GM23338 (cell line): ENCODE measurements at regions not wholly inside any gene's neighbourhood (a gene's known extent, or its start where the extent isn't known, plus 50 kb on each side); places are given as distances from the start of the nearest gene placed in this dataset.

Experiments used
- ATAC-seq: fragments of 200-7000 bp; cut with Tn5 transposase; 3 replicates; pipeline ENCODE4 v1.9.1; 2020
- DNase-seq: peaks from one replicate; pipeline ENCODE4 v3.0.0-alpha.2; 2015; ENCODE audit warnings: low spot score
- H2AFZ ChIP-seq: fragments of 200-600 bp; sonication (generic); 2 replicates; pipeline ENCODE4 v1.8.0; 2016; ENCODE audit warnings: antibody characterized with exemption, mild to moderate bottlenecking, moderate library complexity
- H3F3A ChIP-seq: fragments of 200-600 bp; sonication (generic); replicated peaks from 2 replicates; pipeline ENCODE4 v1.8.0; 2017; ENCODE audit warnings: antibody characterized with exemption, mixed run types, low read depth
- H3K27ac ChIP-seq: fragments of 200-600 bp; sonication (generic); 2 replicates; pipeline ENCODE4 v1.6.1; 2016; ENCODE audit warnings: low read depth
- H3K27me3 ChIP-seq: fragments of 200-600 bp; sonication (generic); 2 replicates; pipeline ENCODE4 v1.8.0; 2016; ENCODE audit warnings: mild to moderate bottlenecking, mixed run types, moderate library complexity; ENCODE audit not compliant: insufficient read depth
- H3K36me3 ChIP-seq: fragments of 200-600 bp; sonication (generic); 2 replicates; pipeline ENCODE4 v1.8.0; 2016; ENCODE audit warnings: mild to moderate bottlenecking; ENCODE audit not compliant: insufficient read depth
- H3K4me1 ChIP-seq: fragments of 200-600 bp; sonication (generic); 2 replicates; pipeline ENCODE4 v1.8.0; 2016; ENCODE audit warnings: mild to moderate bottlenecking, moderate library complexity; ENCODE audit not compliant: insufficient read depth
- H3K4me2 ChIP-seq: fragments of 200-600 bp; sonication (generic); 2 replicates; pipeline ENCODE4 v1.7.1; 2017; ENCODE audit warnings: mixed run types
- H3K4me3 ChIP-seq: fragments of 200-600 bp; sonication (generic); 2 replicates; pipeline ENCODE4 v1.6.1; 2016; ENCODE audit warnings: mixed run types
- H3K79me2 ChIP-seq: fragments of 200-600 bp; sonication (generic); replicated peaks from 2 replicates; pipeline ENCODE4 v1.8.0; 2017; ENCODE audit warnings: mild to moderate bottlenecking; ENCODE audit not compliant: insufficient read depth
- H3K9me2 ChIP-seq: fragments of 200-600 bp; sonication (generic); 2 replicates; pipeline ENCODE4 v1.8.0; 2017; ENCODE audit not compliant: insufficient read depth
- H4K20me1 ChIP-seq: fragments of 200-600 bp; sonication (generic); replicated peaks from 2 replicates; pipeline ENCODE4 v1.8.0; 2017; ENCODE audit warnings: mild to moderate bottlenecking; ENCODE audit not compliant: insufficient read depth
- H3K27ac Mint-ChIP-seq: 2 replicates; pipeline ENCODE4 v1.8.0; 2020; ENCODE audit warnings: inconsistent platforms, mild to moderate bottlenecking, moderate library complexity, mixed read lengths
- H3K27me3 Mint-ChIP-seq: 3 replicates; pipeline ENCODE4 v1.8.0; 2022; ENCODE audit warnings: low read depth, mild to moderate bottlenecking, moderate library complexity, mixed read lengths, inconsistent platforms; ENCODE audit not compliant: insufficient read depth, poor library complexity
- H3K36me3 Mint-ChIP-seq: 3 replicates; pipeline ENCODE4 v1.8.0; 2021; ENCODE audit warnings: low read depth, mild to moderate bottlenecking, inconsistent platforms, moderate library complexity, mixed read lengths
- H3K4me1 Mint-ChIP-seq: 3 replicates; pipeline ENCODE4 v1.8.0; 2020; ENCODE audit warnings: mild to moderate bottlenecking, inconsistent platforms, mixed read lengths
- H3K4me3 Mint-ChIP-seq: 3 replicates; pipeline ENCODE4 v1.8.0; 2021; ENCODE audit warnings: moderate library complexity, mild to moderate bottlenecking, inconsistent platforms, mixed read lengths
- H3K9me3 Mint-ChIP-seq: 3 replicates; pipeline ENCODE4 v1.8.0; 2020; ENCODE audit warnings: moderate library complexity, mild to moderate bottlenecking, inconsistent platforms, mixed read lengths
- CTCF ChIP-seq, 2 experiments: fragments of 200-600 bp in 1 of 2; sonication (generic) in 1 of 2; conservative IDR thresholded peaks; 2 replicates each; pipeline versions ENCODE4 v1.5.1 to v1.6.1; 2016 to 2017; ENCODE audit warnings: antibody characterized with exemption in 2 of 2, low read depth in 2 of 2, mild to moderate bottlenecking in 2 of 2, moderate library complexity in 1 of 2
- EZH2 ChIP-seq: fragments of 200-600 bp; sonication (generic); IDR thresholded peaks from one replicate; pipeline ENCODE4 v1.8.0; 2017; ENCODE audit warnings: antibody characterized with exemption, mild to moderate bottlenecking, low read depth; ENCODE audit not compliant: unreplicated experiment
- JUNB ChIP-seq: IDR thresholded peaks from one replicate; pipeline ENCODE4 v1.6.1; 2016; ENCODE audit warnings: antibody characterized with exemption; ENCODE audit not compliant: unreplicated experiment
- NANOG ChIP-seq: IDR thresholded peaks from 2 replicates; pipeline ENCODE4 v1.6.1; 2016; ENCODE audit warnings: antibody characterized with exemption, borderline replicate concordance
- STAT1 ChIP-seq: IDR thresholded peaks from one replicate; pipeline ENCODE4 v1.6.1; 2016; ENCODE audit warnings: antibody characterized with exemption; ENCODE audit not compliant: unreplicated experiment
- ZNF114 ChIP-seq: fragments of 250-450 bp; sonication (Bioruptor Pico); IDR thresholded peaks from 2 replicates; pipeline ENCODE4 v1.5.0; 2020; ENCODE audit warnings: mild to moderate bottlenecking, moderate library complexity
- ZNF331 ChIP-seq: fragments of 250-450 bp; sonication (Bioruptor Pico); IDR thresholded peaks from 2 replicates; pipeline ENCODE4 v1.5.0; 2020; ENCODE audit warnings: low read depth, mild to moderate bottlenecking, moderate library complexity
- TF ChIP-seq, protein P1 (sequence below): IDR thresholded peaks from one replicate; pipeline ENCODE4 v1.6.1; 2018; ENCODE audit warnings: antibody characterized with exemption; ENCODE audit not compliant: unreplicated experiment

DNA sequence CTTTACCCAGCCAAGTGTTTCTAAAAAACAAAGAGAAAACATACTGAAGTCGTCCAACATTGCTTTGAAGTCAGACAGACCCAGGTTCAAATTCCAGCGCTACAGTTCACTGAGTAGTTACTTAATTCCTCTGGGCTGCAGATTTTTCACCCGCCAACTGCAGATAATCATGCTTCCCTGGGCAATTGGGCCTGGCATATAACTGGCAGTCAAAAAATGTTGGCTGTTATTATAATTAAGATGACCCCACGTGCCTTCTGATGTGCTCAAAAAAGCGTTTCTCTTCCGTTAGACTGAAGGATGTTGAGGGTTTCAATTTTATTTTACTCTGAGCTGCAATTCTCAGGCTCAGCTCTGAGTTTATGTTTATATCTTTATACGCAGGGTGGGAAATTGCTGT lies 156.1 kb upstream of the CITED2 start:
- Histone ChIP-seq H3K79me2 (no peaks in the 10 kb centered on the region), H3K27ac (no peak overlapping the region), H3K4me3 (no peak overlapping the region), H2AFZ (no peak overlapping the region), H4K20me1 (no peaks in the 10 kb centered on the region), H3K4me2 (no peak overlapping the region), H3K4me1 (0 out of 2 replicates have a peak, but pooled peaks cover 5% of the 10 kb centered on the region), H3K36me3 (no peaks in the 10 kb centered on the region), H3K27me3 (no peaks in the 10 kb centered on the region), H3F3A (no peaks in the 10 kb centered on the region), H3K9me2 (peaks cover 10% of the 10 kb centered on the region)
- H3K9me3 Mint-ChIP-seq, result no peaks in the 10 kb centered on the region
- no peak overlapping the region for H3K4me3 Mint-ChIP-seq
- H3K4me1 Mint-ChIP-seq, result peaks cover 9% of the 10 kb centered on the region
- peaks cover 8% of the 10 kb centered on the region for H3K27me3 Mint-ChIP-seq
- no peaks in the 10 kb centered on the region; the same call in 2 of the 3 replicates for H3K36me3 Mint-ChIP-seq
- no peak overlapping the region for H3K27ac Mint-ChIP-seq
- DNase-seq, result no peak
- TF ChIP-seq, protein P1, sequence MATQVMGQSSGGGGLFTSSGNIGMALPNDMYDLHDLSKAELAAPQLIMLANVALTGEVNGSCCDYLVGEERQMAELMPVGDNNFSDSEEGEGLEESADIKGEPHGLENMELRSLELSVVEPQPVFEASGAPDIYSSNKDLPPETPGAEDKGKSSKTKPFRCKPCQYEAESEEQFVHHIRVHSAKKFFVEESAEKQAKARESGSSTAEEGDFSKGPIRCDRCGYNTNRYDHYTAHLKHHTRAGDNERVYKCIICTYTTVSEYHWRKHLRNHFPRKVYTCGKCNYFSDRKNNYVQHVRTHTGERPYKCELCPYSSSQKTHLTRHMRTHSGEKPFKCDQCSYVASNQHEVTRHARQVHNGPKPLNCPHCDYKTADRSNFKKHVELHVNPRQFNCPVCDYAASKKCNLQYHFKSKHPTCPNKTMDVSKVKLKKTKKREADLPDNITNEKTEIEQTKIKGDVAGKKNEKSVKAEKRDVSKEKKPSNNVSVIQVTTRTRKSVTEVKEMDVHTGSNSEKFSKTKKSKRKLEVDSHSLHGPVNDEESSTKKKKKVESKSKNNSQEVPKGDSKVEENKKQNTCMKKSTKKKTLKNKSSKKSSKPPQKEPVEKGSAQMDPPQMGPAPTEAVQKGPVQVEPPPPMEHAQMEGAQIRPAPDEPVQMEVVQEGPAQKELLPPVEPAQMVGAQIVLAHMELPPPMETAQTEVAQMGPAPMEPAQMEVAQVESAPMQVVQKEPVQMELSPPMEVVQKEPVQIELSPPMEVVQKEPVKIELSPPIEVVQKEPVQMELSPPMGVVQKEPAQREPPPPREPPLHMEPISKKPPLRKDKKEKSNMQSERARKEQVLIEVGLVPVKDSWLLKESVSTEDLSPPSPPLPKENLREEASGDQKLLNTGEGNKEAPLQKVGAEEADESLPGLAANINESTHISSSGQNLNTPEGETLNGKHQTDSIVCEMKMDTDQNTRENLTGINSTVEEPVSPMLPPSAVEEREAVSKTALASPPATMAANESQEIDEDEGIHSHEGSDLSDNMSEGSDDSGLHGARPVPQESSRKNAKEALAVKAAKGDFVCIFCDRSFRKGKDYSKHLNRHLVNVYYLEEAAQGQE, result no peak
- TF ChIP-seq EZH2, result no peak
- TF ChIP-seq ZNF331 (CRISPR knock-in tag), result no peak
- TF ChIP-seq NANOG, result no peak
- TF ChIP-seq CTCF (conservative IDR thresholded peaks at IDR 0.05; ENCODE audit: low read depth in 2 of 2), result no peak
- TF ChIP-seq STAT1, result no peak
- TF ChIP-seq ZNF114 (CRISPR knock-in tag), result no peak
- no peak for ATAC-seq

DNA sequence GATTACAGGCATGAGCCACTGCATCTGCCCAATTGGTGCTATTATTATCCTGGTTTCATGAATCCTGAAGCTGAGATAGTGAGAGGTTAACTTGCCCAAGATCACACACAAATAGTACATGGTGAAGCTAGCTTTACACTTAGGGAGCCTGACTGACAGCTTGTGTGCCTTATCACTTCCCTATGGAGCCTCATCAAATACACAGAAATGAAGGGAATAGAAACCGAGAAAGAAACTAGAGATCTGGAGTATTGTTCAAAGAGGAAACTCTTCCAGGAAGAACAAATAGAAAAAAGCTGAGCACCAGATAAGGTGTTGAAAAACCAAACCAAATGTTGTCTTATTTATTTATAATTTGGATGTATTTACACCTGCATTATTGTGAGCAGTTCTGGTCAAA lies 155.0 kb upstream of the CITED2 start:
- no peaks in the 10 kb centered on the region for H3K36me3 ChIP-seq
- DNase-seq (no peak), ATAC-seq (no peak)
- Mint-ChIP-seq H3K27ac (no peak overlapping the region), H3K9me3 (no peaks in the 10 kb centered on the region), H3K36me3 (no peaks in the 10 kb centered on the region; the same call in 2 of the 3 replicates), H3K4me1 (peaks cover 5% of the 10 kb centered on the region), H3K4me3 (no peak overlapping the region), H3K27me3 (peaks cover 6% of the 10 kb centered on the region)
- no peak overlapping the region for H3K4me2 ChIP-seq
- H3K9me2 ChIP-seq, result peaks cover 9% of the 10 kb centered on the region
- H3K4me1 ChIP-seq, result 0 out of 2 replicates have a peak, but pooled peaks cover 5% of the 10 kb centered on the region
- H3K27me3 ChIP-seq, result no peaks in the 10 kb centered on the region
- no peak overlapping the region for H3K4me3 ChIP-seq
- no peaks in the 10 kb centered on the region for H3F3A ChIP-seq
- no peaks in the 10 kb centered on the region for H4K20me1 ChIP-seq
- H2AFZ ChIP-seq, result no peak overlapping the region
- H3K27ac ChIP-seq, result no peak overlapping the region
- no peaks in the 10 kb centered on the region for H3K79me2 ChIP-seq
- no peak for TF ChIP-seq JUNB
- no peak for TF ChIP-seq CTCF (conservative IDR thresholded peaks at IDR 0.05; ENCODE audit: low read depth in 2 of 2)
- no peak for TF ChIP-seq STAT1
- TF ChIP-seq ZNF331 (CRISPR knock-in tag), result no peak
